ENCODE measurements at regions not wholly inside any gene's neighbourhood (a gene's known extent, or its start where the extent isn't known, plus 50 kb on each side); places are given as distances from the start of the nearest gene placed in this dataset.

- TF ChIP-seq, protein P1, sequence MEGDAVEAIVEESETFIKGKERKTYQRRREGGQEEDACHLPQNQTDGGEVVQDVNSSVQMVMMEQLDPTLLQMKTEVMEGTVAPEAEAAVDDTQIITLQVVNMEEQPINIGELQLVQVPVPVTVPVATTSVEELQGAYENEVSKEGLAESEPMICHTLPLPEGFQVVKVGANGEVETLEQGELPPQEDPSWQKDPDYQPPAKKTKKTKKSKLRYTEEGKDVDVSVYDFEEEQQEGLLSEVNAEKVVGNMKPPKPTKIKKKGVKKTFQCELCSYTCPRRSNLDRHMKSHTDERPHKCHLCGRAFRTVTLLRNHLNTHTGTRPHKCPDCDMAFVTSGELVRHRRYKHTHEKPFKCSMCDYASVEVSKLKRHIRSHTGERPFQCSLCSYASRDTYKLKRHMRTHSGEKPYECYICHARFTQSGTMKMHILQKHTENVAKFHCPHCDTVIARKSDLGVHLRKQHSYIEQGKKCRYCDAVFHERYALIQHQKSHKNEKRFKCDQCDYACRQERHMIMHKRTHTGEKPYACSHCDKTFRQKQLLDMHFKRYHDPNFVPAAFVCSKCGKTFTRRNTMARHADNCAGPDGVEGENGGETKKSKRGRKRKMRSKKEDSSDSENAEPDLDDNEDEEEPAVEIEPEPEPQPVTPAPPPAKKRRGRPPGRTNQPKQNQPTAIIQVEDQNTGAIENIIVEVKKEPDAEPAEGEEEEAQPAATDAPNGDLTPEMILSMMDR (conservative IDR thresholded peaks at IDR 0.05; ENCODE audit: low read length) = no peak
- TF ChIP-seq EZH2phosphoT487 (IDR thresholded peaks at IDR 0.05; ENCODE audit: borderline replicate concordance, low read depth, low read length) = no peak
Measured at GRCh38 chr5:100691548-100691947, 156.4 kb downstream of the FAM174A start.

All from OCI-LY7 (cell line).